Stimulated activated naive CD8-positive, alpha-beta T cell treated with anti-CD3 and anti-CD28 coated beads, Interleukin-15, Interleukin-2, amounts not matched to agents 100 ng/mL and 50 ng/mL, for 24 hours (primary cell): ENCODE measurements at regions not wholly inside any gene's neighbourhood (a gene's known extent, or its start where the extent isn't known, plus 50 kb on each side); places are given as distances from the start of the nearest gene placed in this dataset.
"Not testable (repeated sequence)": the region's sequence is repeated elsewhere in the genome, so short reads cannot be mapped to it uniquely, and the experiment has no call there.

Source experiments
- H3K27ac Mint-ChIP-seq: one replicate; pipeline ENCODE4 v1.8.0; 2021; ENCODE audit warnings: mild to moderate bottlenecking, mixed read lengths
- H3K27me3 Mint-ChIP-seq: one replicate; pipeline ENCODE4 v1.8.0; 2021; ENCODE audit warnings: mixed read lengths
- H3K36me3 Mint-ChIP-seq: one replicate; pipeline ENCODE4 v1.8.0; 2021; ENCODE audit warnings: low read depth, mixed read lengths
- H3K4me1 Mint-ChIP-seq: one replicate; pipeline ENCODE4 v1.8.0; 2021; ENCODE audit warnings: low read depth, mixed read lengths
- H3K4me3 Mint-ChIP-seq: one replicate; pipeline ENCODE4 v1.8.0; 2021; ENCODE audit warnings: mild to moderate bottlenecking, mixed read lengths
- H3K9me3 Mint-ChIP-seq: one replicate; pipeline ENCODE4 v1.8.0; 2021; ENCODE audit warnings: mixed read lengths

GRCh38 chrX:137195991-137196390, 162.2 kb upstream of the GPR101 start:
- H3K27me3 Mint-ChIP-seq: no peaks in the 10 kb centered on the region
- no peaks in the 10 kb centered on the region for H3K4me1 Mint-ChIP-seq
- no peak overlapping the region for H3K27ac Mint-ChIP-seq
- no peaks in the 10 kb centered on the region for H3K9me3 Mint-ChIP-seq
- no peak overlapping the region for H3K4me3 Mint-ChIP-seq
- H3K36me3 Mint-ChIP-seq: no peaks in the 10 kb centered on the region

- H3K27ac Mint-ChIP-seq: no peak overlapping the region
- no peaks in the 10 kb centered on the region for H3K27me3 Mint-ChIP-seq
- H3K36me3 Mint-ChIP-seq: no peaks in the 10 kb centered on the region
- H3K9me3 Mint-ChIP-seq: no peaks in the 10 kb centered on the region
- H3K4me3 Mint-ChIP-seq: no peak overlapping the region
- no peaks in the 10 kb centered on the region for H3K4me1 Mint-ChIP-seq
These were observed 161.5 kb upstream of the GPR101 start for GRCh38 chrX:137195296-137195695.

- H3K36me3 Mint-ChIP-seq: no peaks in the 10 kb centered on the region
- no peaks in the 10 kb centered on the region for H3K27me3 Mint-ChIP-seq
- no peaks in the 10 kb centered on the region for H3K4me1 Mint-ChIP-seq
- H3K9me3 Mint-ChIP-seq: no peaks in the 10 kb centered on the region
- H3K4me3 Mint-ChIP-seq: no peak overlapping the region
- no peak overlapping the region for H3K27ac Mint-ChIP-seq
These were observed 160.4 kb upstream of the GPR101 start for GRCh38 chrX:137194164-137194563.

- H3K4me1 Mint-ChIP-seq: no peaks in the 10 kb centered on the region
- no peaks in the 10 kb centered on the region for H3K27me3 Mint-ChIP-seq
These were observed 153.7 kb upstream of the GPR101 start for GRCh38 chrX:137187540-137187939.

GRCh38 chrX:137178392-137178791, 144.6 kb upstream of the GPR101 start:
- Mint-ChIP-seq H3K9me3 (no peaks in the 10 kb centered on the region), H3K27me3 (no peaks in the 10 kb centered on the region), H3K27ac (no peak overlapping the region), H3K4me3 (no peak overlapping the region), H3K36me3 (no peaks in the 10 kb centered on the region), H3K4me1 (no peaks in the 10 kb centered on the region)

More at GRCh38 chrX:137187540-137187939, 153.7 kb upstream of the GPR101 start:
- H3K9me3 Mint-ChIP-seq: no peaks in the 10 kb centered on the region
- H3K36me3 Mint-ChIP-seq: no peaks in the 10 kb centered on the region
- no peak overlapping the region for H3K4me3 Mint-ChIP-seq
- H3K27ac Mint-ChIP-seq: no peak overlapping the region

- H3K36me3 Mint-ChIP-seq: no peaks in the 10 kb centered on the region
- H3K27me3 Mint-ChIP-seq: no peaks in the 10 kb centered on the region
- no peak overlapping the region for H3K27ac Mint-ChIP-seq
- H3K4me1 Mint-ChIP-seq: peaks cover 2% of the 10 kb centered on the region
- H3K9me3 Mint-ChIP-seq: no peaks in the 10 kb centered on the region
- no peak overlapping the region for H3K4me3 Mint-ChIP-seq
These were observed 138.6 kb upstream of the GPR101 start for GRCh38 chrX:137172317-137172948.

GRCh38 chrX:137171626-137172025, 137.8 kb upstream of the GPR101 start:
- no peak overlapping the region for H3K4me3 Mint-ChIP-seq
- H3K9me3 Mint-ChIP-seq: no peaks in the 10 kb centered on the region
- no peaks in the 10 kb centered on the region for H3K36me3 Mint-ChIP-seq
- peaks cover 2% of the 10 kb centered on the region for H3K4me1 Mint-ChIP-seq
- H3K27me3 Mint-ChIP-seq: no peaks in the 10 kb centered on the region
- no peak overlapping the region for H3K27ac Mint-ChIP-seq

- H3K27ac Mint-ChIP-seq: no peak overlapping the region
- no peaks in the 10 kb centered on the region for H3K27me3 Mint-ChIP-seq
- H3K36me3 Mint-ChIP-seq: no peaks in the 10 kb centered on the region
- H3K4me1 Mint-ChIP-seq: no peaks in the 10 kb centered on the region
- no peaks in the 10 kb centered on the region for H3K9me3 Mint-ChIP-seq
- no peak overlapping the region for H3K4me3 Mint-ChIP-seq
These were observed 132.8 kb upstream of the GPR101 start for GRCh38 chrX:137166591-137166990.

GRCh38 chrX:137164329-137164728, 130.5 kb upstream of the GPR101 start:
- Mint-ChIP-seq H3K4me1 (no peaks in the 10 kb centered on the region), H3K9me3 (no peaks in the 10 kb centered on the region), H3K27me3 (peaks cover 3% of the 10 kb centered on the region), H3K36me3 (no peaks in the 10 kb centered on the region), H3K27ac (no peak overlapping the region), H3K4me3 (no peak overlapping the region)

- peaks cover 4% of the 10 kb centered on the region for H3K27me3 Mint-ChIP-seq
- H3K9me3 Mint-ChIP-seq: no peaks in the 10 kb centered on the region
- no peaks in the 10 kb centered on the region for H3K4me1 Mint-ChIP-seq
- H3K4me3 Mint-ChIP-seq: no peak overlapping the region
- H3K36me3 Mint-ChIP-seq: no peaks in the 10 kb centered on the region
- H3K27ac Mint-ChIP-seq: no peak overlapping the region
These were observed 117.6 kb upstream of the GPR101 start for GRCh38 chrX:137151403-137151802.

- Mint-ChIP-seq H3K9me3 (no peaks in the 10 kb centered on the region), H3K27me3 (peaks cover 4% of the 10 kb centered on the region), H3K4me3 (no peak overlapping the region), H3K27ac (no peak overlapping the region), H3K36me3 (no peaks in the 10 kb centered on the region), H3K4me1 (no peaks in the 10 kb centered on the region)
These were observed 110.1 kb upstream of the GPR101 start for GRCh38 chrX:137143864-137144263.

GRCh38 chrX:137122651-137123050, 88.9 kb upstream of the GPR101 start:
- H3K4me3 Mint-ChIP-seq, H3K9me3 Mint-ChIP-seq, H3K27me3 Mint-ChIP-seq, H3K27ac Mint-ChIP-seq, H3K4me1 Mint-ChIP-seq, H3K36me3 Mint-ChIP-seq: not testable (repeated sequence)

- no peak overlapping the region for H3K27ac Mint-ChIP-seq
- H3K4me3 Mint-ChIP-seq: no peak overlapping the region
- H3K9me3 Mint-ChIP-seq: no peaks in the 10 kb centered on the region
- H3K4me1 Mint-ChIP-seq: no peaks in the 10 kb centered on the region
- no peaks in the 10 kb centered on the region for H3K36me3 Mint-ChIP-seq
- peaks cover 8% of the 10 kb centered on the region for H3K27me3 Mint-ChIP-seq
These were observed 85.3 kb upstream of the GPR101 start for GRCh38 chrX:137119049-137119448.

GRCh38 chrX:137118536-137118935, 84.7 kb upstream of the GPR101 start:
- no peaks in the 10 kb centered on the region for H3K36me3 Mint-ChIP-seq
- no peak overlapping the region for H3K4me3 Mint-ChIP-seq
- peaks cover 8% of the 10 kb centered on the region for H3K27me3 Mint-ChIP-seq
- H3K27ac Mint-ChIP-seq: no peak overlapping the region
- no peaks in the 10 kb centered on the region for H3K4me1 Mint-ChIP-seq
- H3K9me3 Mint-ChIP-seq: no peaks in the 10 kb centered on the region

- H3K9me3 Mint-ChIP-seq: no peaks in the 10 kb centered on the region
- no peaks in the 10 kb centered on the region for H3K36me3 Mint-ChIP-seq
- peaks cover 8% of the 10 kb centered on the region for H3K27me3 Mint-ChIP-seq
- no peak overlapping the region for H3K4me3 Mint-ChIP-seq
- no peaks in the 10 kb centered on the region for H3K4me1 Mint-ChIP-seq
- no peak overlapping the region for H3K27ac Mint-ChIP-seq
These were observed 84.3 kb upstream of the GPR101 start for GRCh38 chrX:137118136-137118535.

GRCh38 chrX:137107877-137108276, 74.1 kb upstream of the GPR101 start:
- not testable (repeated sequence) for H3K36me3 Mint-ChIP-seq, H3K27ac Mint-ChIP-seq, H3K9me3 Mint-ChIP-seq, H3K4me3 Mint-ChIP-seq, H3K4me1 Mint-ChIP-seq, H3K27me3 Mint-ChIP-seq
